Naive thymus-derived CD4-positive, alpha-beta T cell (primary cell): ENCODE measurements at regions not wholly inside any gene's neighbourhood (a gene's known extent, or its start where the extent isn't known, plus 50 kb on each side); places are given as distances from the start of the nearest gene placed in this dataset.

Experiments used
- ATAC-seq: fragments of 150-1000 bp; cut with Tn5 transposase; 2 replicates; pipeline ENCODE4 v1.10.0; 2021; ENCODE audit warnings: mild to moderate bottlenecking, moderate library complexity
- CTCF ChIA-PET: fragments of 350-600 bp; sonication (Branson Sonifier 250); formaldehyde crosslinking; loops from one replicate; lab custom pipeline; 2021; ENCODE audit warnings: antibody characterized with exemption; lab: Charles Lee
- POLR2A ChIA-PET: fragments of 350-600 bp; sonication (Branson Sonifier 250); formaldehyde crosslinking; loops from one replicate; lab custom pipeline; 2021; ENCODE audit warnings: antibody characterized with exemption, inconsistent platforms; lab: Charles Lee
- DNase-seq, 9 donors: peaks; one replicate each; pipeline versions ENCODE4 v3.0.0 to v3.0.0-alpha.2; 2020 to 2022; ENCODE audit warnings: mixed read lengths in 1 of 9
- H3K27ac ChIP-seq: one replicate; pipeline ENCODE4 v1.7.0; 2013; ENCODE audit warnings: mild to moderate bottlenecking, low read depth, low read length, moderate library complexity
- H3K27me3 ChIP-seq, 2 donors: one replicate each; pipeline ENCODE4 v1.7.0; 2013; ENCODE audit warnings: low read length in 2 of 2, mild to moderate bottlenecking in 2 of 2, moderate library complexity in 2 of 2; ENCODE audit not compliant: control insufficient read depth in 2 of 2, insufficient read depth in 2 of 2
- H3K36me3 ChIP-seq, 3 experiments: 1 replicate in 2 of 3; 2 replicates in 1 of 3; pipeline ENCODE4 v1.7.0; 2013; ENCODE audit warnings: low read length in 3 of 3, mild to moderate bottlenecking in 3 of 3, moderate library complexity in 1 of 3; ENCODE audit not compliant: insufficient read depth in 3 of 3, control insufficient read depth in 2 of 3
- H3K4me1 ChIP-seq, 2 donors: one replicate each; pipeline ENCODE4 v1.7.0; 2013; ENCODE audit warnings: low read length in 2 of 2, mild to moderate bottlenecking in 2 of 2, moderate library complexity in 1 of 2; ENCODE audit not compliant: control insufficient read depth in 2 of 2, insufficient read depth in 2 of 2
- H3K4me3 ChIP-seq: 2 replicates; pipeline ENCODE4 v1.7.0; 2013; ENCODE audit warnings: mild to moderate bottlenecking, low read length
- H3K9me3 ChIP-seq, 3 experiments: 1 replicate in 2 of 3; 2 replicates in 1 of 3; pipeline ENCODE4 v1.7.0; 2013; ENCODE audit warnings: low read length in 3 of 3; ENCODE audit not compliant: control insufficient read depth in 2 of 3
- H3K27ac Mint-ChIP-seq, 9 donors: one replicate each; pipeline ENCODE4 v1.8.0; 2020 to 2022; ENCODE audit warnings: mixed read lengths in 9 of 9, mild to moderate bottlenecking in 8 of 9, moderate library complexity in 5 of 9, inconsistent platforms in 2 of 9
- H3K27me3 Mint-ChIP-seq, 5 donors: one replicate each; pipeline ENCODE4 v1.8.0; 2021 to 2022; ENCODE audit warnings: mixed read lengths in 5 of 5, mild to moderate bottlenecking in 1 of 5
- H3K36me3 Mint-ChIP-seq, 5 donors: one replicate each; pipeline ENCODE4 v1.8.0; 2020 to 2022; ENCODE audit warnings: mixed read lengths in 5 of 5, mild to moderate bottlenecking in 3 of 5, inconsistent platforms in 1 of 5
- H3K4me1 Mint-ChIP-seq, 7 donors: one replicate each; pipeline ENCODE4 v1.8.0; 2020 to 2022; ENCODE audit warnings: mixed read lengths in 7 of 7, mild to moderate bottlenecking in 3 of 7, inconsistent platforms in 1 of 7
- H3K4me3 Mint-ChIP-seq, 10 donors: one replicate each; pipeline ENCODE4 v1.8.0; 2020 to 2022; ENCODE audit warnings: mild to moderate bottlenecking in 10 of 10, mixed read lengths in 10 of 10, moderate library complexity in 6 of 10, inconsistent platforms in 2 of 10
- H3K9me3 Mint-ChIP-seq, 11 donors: one replicate each; pipeline ENCODE4 v1.8.0; 2020 to 2022; ENCODE audit warnings: mixed read lengths in 11 of 11, mild to moderate bottlenecking in 4 of 11, inconsistent platforms in 1 of 11, moderate library complexity in 1 of 11
- intact Hi-C, 2 donors: fragments of 100-400 bp; cut with micrococcal nuclease; formaldehyde crosslinking; loops; one replicate each; pipeline ENCODE4 v1.15.1; 2023

DNA sequence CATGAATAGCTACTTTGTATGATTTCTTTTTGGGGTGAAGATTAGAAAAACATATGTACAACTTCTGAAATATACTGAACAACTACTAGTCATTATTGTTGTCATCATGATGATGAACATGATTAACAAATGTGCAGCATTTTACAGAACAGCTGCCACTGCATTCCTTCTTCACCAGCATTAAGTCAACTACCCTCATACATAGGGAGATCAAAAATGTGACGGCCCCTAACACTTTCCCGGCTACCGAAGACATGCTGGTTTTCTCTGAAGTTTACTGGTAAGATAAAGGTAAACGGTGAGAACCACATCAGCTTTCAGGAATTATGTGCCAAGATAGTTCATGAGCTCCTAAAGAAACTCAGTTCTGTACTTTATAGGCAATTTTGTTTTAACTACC lies 121.0 kb upstream of the LRATD1 start:
- Mint-ChIP-seq H3K36me3 (peaks cover 0 to 6% (median 0%) of the 10 kb centered on the region in 5 donors), H3K4me1 (no peaks in the 10 kb centered on the region), H3K27me3 (no peaks in the 10 kb centered on the region), H3K27ac (no peak overlapping the region), H3K9me3 (peaks cover 0 to 20% (median 6%) of the 10 kb centered on the region in 11 donors), H3K4me3 (no peak overlapping the region)
- Histone ChIP-seq H3K36me3 (no peaks in the 10 kb centered on the region), H3K4me1 (no peaks in the 10 kb centered on the region), H3K9me3 (no peaks in the 10 kb centered on the region), H3K27me3 (no peaks in the 10 kb centered on the region), H3K27ac (no peak overlapping the region), H3K4me3 (no peak overlapping the region)
- intact Hi-C loops: no loop called here
- DNase-seq: no peak
- ChIA-PET POLR2A (no interaction called here), CTCF (no interaction called here)
- no peak for ATAC-seq

GRCh38 chr2:14513903-14514302 lies 118.6 kb upstream of the LRATD1 start:
- POLR2A ChIA-PET: no interaction called here
- Histone ChIP-seq H3K4me1 (no peaks in the 10 kb centered on the region), H3K9me3 (no peaks in the 10 kb centered on the region), H3K36me3 (no peaks in the 10 kb centered on the region), H3K27me3 (no peaks in the 10 kb centered on the region), H3K27ac (no peak overlapping the region), H3K4me3 (no peak overlapping the region)
- no peak overlapping the region for H3K27ac Mint-ChIP-seq
- intact Hi-C loops: no loop called here
- no peak overlapping the region for H3K4me3 Mint-ChIP-seq
- peaks cover 0 to 18% (median 4%) of the 10 kb centered on the region in 11 donors for H3K9me3 Mint-ChIP-seq
- no peaks in the 10 kb centered on the region for H3K36me3 Mint-ChIP-seq
- peaks cover 0 to 3% (median 0%) of the 10 kb centered on the region in 5 donors for H3K27me3 Mint-ChIP-seq
- DNase-seq (no peak), ATAC-seq (no peak)
- H3K4me1 Mint-ChIP-seq: no peaks in the 10 kb centered on the region
- CTCF ChIA-PET: no interaction called here

DNA sequence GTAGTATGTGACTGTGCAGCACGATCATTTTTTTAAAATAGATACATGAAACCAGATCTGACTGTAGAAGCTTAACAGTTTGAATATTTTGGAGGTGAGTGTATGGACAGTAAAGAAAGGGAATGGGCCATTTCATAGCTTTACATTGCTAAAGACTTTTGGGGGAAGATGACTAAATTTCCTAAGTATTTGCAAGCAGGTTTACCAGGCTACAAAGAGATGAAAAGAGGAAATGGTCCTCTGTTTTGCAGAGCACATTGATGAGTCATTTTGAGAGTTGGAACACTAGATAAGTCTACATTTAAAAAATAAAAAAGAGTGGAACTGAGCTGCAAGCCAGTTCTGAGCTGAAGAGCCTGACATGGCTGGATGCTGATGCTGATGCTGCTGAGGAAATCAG lies 115.7 kb upstream of the LRATD1 start:
- ATAC-seq: no peak
- H3K4me3 Mint-ChIP-seq: no peak overlapping the region
- H3K4me1 Mint-ChIP-seq: no peaks in the 10 kb centered on the region
- H3K27ac Mint-ChIP-seq: no peak overlapping the region
- peaks cover 0 to 8% (median 3%) of the 10 kb centered on the region in 11 donors for H3K9me3 Mint-ChIP-seq
- intact Hi-C loops: no loop called here
- POLR2A ChIA-PET: no interaction called here
- peaks cover 0 to 3% (median 0%) of the 10 kb centered on the region in 5 donors for H3K27me3 Mint-ChIP-seq
- Histone ChIP-seq H3K36me3 (no peaks in the 10 kb centered on the region), H3K27ac (no peak overlapping the region), H3K4me1 (no peaks in the 10 kb centered on the region), H3K27me3 (no peaks in the 10 kb centered on the region), H3K4me3 (no peak overlapping the region), H3K9me3 (no peaks in the 10 kb centered on the region)
- H3K36me3 Mint-ChIP-seq: no peaks in the 10 kb centered on the region
- DNase-seq: no peak
- CTCF ChIA-PET: no interaction called here

GRCh38 chr2:14517731-14518130 lies 114.8 kb upstream of the LRATD1 start:
- H3K4me3 ChIP-seq: no peak overlapping the region
- Mint-ChIP-seq H3K4me3 (no peak overlapping the region), H3K27ac (no peak overlapping the region), H3K9me3 (peaks cover 0 to 8% (median 5%) of the 10 kb centered on the region in 11 donors), H3K27me3 (peaks cover 0 to 3% (median 0%) of the 10 kb centered on the region in 5 donors), H3K36me3 (no peaks in the 10 kb centered on the region), H3K4me1 (no peaks in the 10 kb centered on the region)
- DNase-seq (no peak), ATAC-seq (no peak)
- no peaks in the 10 kb centered on the region for H3K36me3 ChIP-seq
- H3K4me1 ChIP-seq: no peaks in the 10 kb centered on the region
- no peaks in the 10 kb centered on the region for H3K9me3 ChIP-seq
- H3K27me3 ChIP-seq: no peaks in the 10 kb centered on the region
- ChIA-PET POLR2A (no interaction called here), CTCF (no interaction called here)
- H3K27ac ChIP-seq: no peak overlapping the region
- intact Hi-C loops: no loop called here

- peaks cover 0 to 15% (median 5%) of the 10 kb centered on the region in 11 donors for H3K9me3 Mint-ChIP-seq
- ATAC-seq: no peak
These were observed 112.1 kb upstream of the LRATD1 start for GRCh38 chr2:14520385-14520945.

GRCh38 chr2:14524041-14524802 lies 108.3 kb upstream of the LRATD1 start:
- H3K27me3 Mint-ChIP-seq: no peaks in the 10 kb centered on the region
- no peaks in the 10 kb centered on the region for H3K36me3 Mint-ChIP-seq
- Histone ChIP-seq H3K9me3 (no peaks in the 10 kb centered on the region), H3K27ac (no peak overlapping the region), H3K27me3 (no peaks in the 10 kb centered on the region), H3K36me3 (no peaks in the 10 kb centered on the region), H3K4me1 (no peaks in the 10 kb centered on the region), H3K4me3 (no peak overlapping the region)
- CTCF ChIA-PET: no interaction called here
- no peaks in the 10 kb centered on the region for H3K4me1 Mint-ChIP-seq
- no peak for ATAC-seq
- DNase-seq: no peak
- H3K9me3 Mint-ChIP-seq: peaks cover under 1 to 16% (median 5%) of the 10 kb centered on the region in 11 donors
- intact Hi-C loops: no loop called here
- no peak overlapping the region for H3K27ac Mint-ChIP-seq
- H3K4me3 Mint-ChIP-seq: no peak overlapping the region
- POLR2A ChIA-PET: no interaction called here

More at GRCh38 chr2:14520385-14520945, 112.1 kb upstream of the LRATD1 start:
- intact Hi-C loops: no loop called here
- Histone ChIP-seq H3K9me3 (no peaks in the 10 kb centered on the region), H3K27ac (no peak overlapping the region), H3K27me3 (no peaks in the 10 kb centered on the region), H3K4me1 (no peaks in the 10 kb centered on the region), H3K36me3 (no peaks in the 10 kb centered on the region), H3K4me3 (no peak overlapping the region)
- no peak for DNase-seq
- ChIA-PET POLR2A (no interaction called here), CTCF (no interaction called here)
- H3K36me3 Mint-ChIP-seq: no peaks in the 10 kb centered on the region
- H3K27ac Mint-ChIP-seq: no peak overlapping the region
- peaks cover 0 to 3% (median 0%) of the 10 kb centered on the region in 5 donors for H3K27me3 Mint-ChIP-seq
- H3K4me1 Mint-ChIP-seq: no peaks in the 10 kb centered on the region
- no peak overlapping the region for H3K4me3 Mint-ChIP-seq

DNA sequence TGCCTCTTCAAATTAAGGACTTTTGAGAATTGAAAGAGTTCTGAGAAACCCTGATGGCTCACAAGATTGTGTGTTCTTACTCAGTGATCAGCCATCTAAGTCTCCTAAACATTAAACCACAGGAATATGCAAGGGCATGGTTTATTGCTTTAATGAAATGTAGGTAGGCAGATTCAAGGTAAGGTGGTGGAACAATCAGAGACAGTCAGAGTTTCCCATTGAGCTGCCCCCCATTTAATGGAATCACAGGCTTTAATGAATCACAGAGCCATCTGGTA lies 107.8 kb upstream of the LRATD1 start:
- H3K4me3 Mint-ChIP-seq: no peak overlapping the region
- no peaks in the 10 kb centered on the region for H3K4me1 ChIP-seq
- H3K9me3 ChIP-seq: no peaks in the 10 kb centered on the region
- peaks cover 0 to 16% (median 5%) of the 10 kb centered on the region in 11 donors for H3K9me3 Mint-ChIP-seq
- H3K4me1 Mint-ChIP-seq: no peaks in the 10 kb centered on the region
- no peaks in the 10 kb centered on the region for H3K27me3 Mint-ChIP-seq
- H3K27me3 ChIP-seq: no peaks in the 10 kb centered on the region
- ChIA-PET POLR2A (no interaction called here), CTCF (no interaction called here)
- intact Hi-C loops: no loop called here
- DNase-seq: no peak
- H3K4me3 ChIP-seq: no peak overlapping the region
- H3K27ac ChIP-seq: no peak overlapping the region
- no peaks in the 10 kb centered on the region for H3K36me3 ChIP-seq
- no peaks in the 10 kb centered on the region for H3K36me3 Mint-ChIP-seq
- no peak overlapping the region for H3K27ac Mint-ChIP-seq
- ATAC-seq: no peak
